Subcutaneous abdominal adipose tissue (tissue), 5 donors: ENCODE measurements at regions not wholly inside any gene's neighbourhood (a gene's known extent, or its start where the extent isn't known, plus 50 kb on each side); places are given as distances from the start of the nearest gene placed in this dataset.
"Not testable (repeated sequence)": the region's sequence is repeated elsewhere in the genome, so short reads cannot be mapped to it uniquely, and the experiment has no call there.

Experiments
- H3K27ac ChIP-seq: one replicate; pipeline ENCODE4 v1.7.0; 2013; ENCODE audit warnings: low read depth, mild to moderate bottlenecking, inconsistent platforms, low read length, moderate library complexity
- H3K27me3 ChIP-seq, 5 donors: one replicate each; pipeline ENCODE4 v1.7.0; 2013; ENCODE audit warnings: low read length in 5 of 5, inconsistent platforms in 1 of 5; ENCODE audit not compliant: control insufficient read depth in 5 of 5, insufficient read depth in 4 of 5
- H3K36me3 ChIP-seq, 5 donors: one replicate each; pipeline ENCODE4 v1.7.0; 2013; ENCODE audit warnings: low read length in 5 of 5; ENCODE audit not compliant: control insufficient read depth in 5 of 5, insufficient read depth in 5 of 5
- H3K4me1 ChIP-seq, 5 donors: one replicate each; pipeline ENCODE4 v1.7.0; 2013; ENCODE audit warnings: low read length in 5 of 5, mild to moderate bottlenecking in 3 of 5, moderate library complexity in 1 of 5; ENCODE audit not compliant: control insufficient read depth in 5 of 5, insufficient read depth in 5 of 5
- H3K4me3 ChIP-seq, 5 donors: one replicate each; pipeline ENCODE4 v1.7.0; 2013; ENCODE audit warnings: low read length in 5 of 5, low read depth in 1 of 5
- H3K9ac ChIP-seq, 5 donors: one replicate each; pipeline ENCODE4 v1.7.0; 2013; ENCODE audit warnings: low read length in 5 of 5, mild to moderate bottlenecking in 4 of 5, moderate library complexity in 3 of 5
- H3K9me3 ChIP-seq, 5 donors: one replicate each; pipeline ENCODE4 v1.7.0; 2013; ENCODE audit warnings: low read length in 5 of 5; ENCODE audit not compliant: control insufficient read depth in 5 of 5
- donor health status: healthy.
- donor health status: healthy.
- donor health status: healthy.
- donor health status: healthy.
- donor health status: healthy.

GRCh38 chr10:124241510-124241909 lies 148.1 kb upstream of the CHST15 start:
- not testable (repeated sequence) for H3K9ac ChIP-seq, H3K9me3 ChIP-seq, H3K4me3 ChIP-seq, H3K27me3 ChIP-seq, H3K27ac ChIP-seq, H3K36me3 ChIP-seq
- peaks cover 0 to 28% (median 0%) of the 10 kb centered on the region in 5 donors for H3K4me1 ChIP-seq

DNA sequence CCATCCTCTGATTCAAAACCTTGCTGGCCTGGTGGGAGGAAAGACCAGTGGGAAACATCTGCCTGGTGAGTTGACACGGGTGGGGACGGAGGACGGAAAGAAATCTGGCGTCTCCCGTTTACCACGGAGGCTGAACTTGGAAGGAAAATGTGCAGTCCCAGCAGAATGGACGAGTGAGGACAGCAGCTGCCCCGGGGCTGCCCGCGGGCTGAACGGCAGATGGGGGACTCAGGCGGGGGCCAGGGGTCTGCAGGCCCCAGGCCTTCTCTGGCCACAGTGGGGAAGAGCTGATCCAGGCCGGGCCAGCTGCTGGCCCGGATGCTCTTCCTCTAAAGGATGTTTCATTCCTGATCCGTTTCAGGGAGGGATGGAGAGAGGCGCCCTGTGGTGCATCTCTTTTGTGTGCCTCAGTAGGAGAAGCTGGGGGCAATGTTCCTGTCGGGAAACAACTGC lies 147.5 kb upstream of the CHST15 start:
- H3K4me3 ChIP-seq, result no peak overlapping the region
- H3K9me3 ChIP-seq, result peaks cover 0 to 4% (median 0%) of the 10 kb centered on the region in 5 donors
- no peaks in the 10 kb centered on the region for H3K36me3 ChIP-seq
- no peak overlapping the region for H3K9ac ChIP-seq
- peaks cover 0 to 26% (median 0%) of the 10 kb centered on the region in 5 donors for H3K4me1 ChIP-seq
- peaks cover 0 to 7% (median 3%) of the 10 kb centered on the region in 5 donors for H3K27me3 ChIP-seq
- H3K27ac ChIP-seq, result no peak overlapping the region

DNA sequence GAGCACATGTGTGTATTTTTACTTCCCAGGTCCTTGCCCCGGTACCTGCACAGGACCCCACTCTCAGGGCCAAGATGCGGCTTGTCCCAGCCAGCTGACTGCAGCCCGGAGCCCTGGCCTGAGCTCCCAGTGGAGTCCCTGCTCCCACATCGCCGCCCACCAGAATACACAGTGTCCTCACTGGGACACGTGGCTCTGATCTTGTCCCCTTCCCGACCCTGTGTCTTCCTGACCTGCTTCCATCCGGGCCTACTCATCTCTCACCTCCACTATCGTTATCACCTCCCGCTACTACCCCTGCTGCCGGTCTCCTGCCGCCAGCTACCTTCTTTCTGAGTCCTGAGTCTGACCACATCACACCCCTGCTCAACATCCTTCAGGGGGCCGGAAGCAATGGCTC lies 146.3 kb upstream of the CHST15 start:
- peaks cover 0 to 5% (median 3%) of the 10 kb centered on the region in 5 donors for H3K27me3 ChIP-seq
- no peaks in the 10 kb centered on the region for H3K36me3 ChIP-seq
- no peak overlapping the region for H3K4me3 ChIP-seq
- no peak overlapping the region for H3K9ac ChIP-seq
- H3K9me3 ChIP-seq, result peaks cover 0 to 4% (median 0%) of the 10 kb centered on the region in 5 donors
- H3K27ac ChIP-seq, result no peak overlapping the region
- H3K4me1 ChIP-seq, result peaks cover 0 to 16% (median 0%) of the 10 kb centered on the region in 5 donors

GRCh38 chr10:124239134-124239533 lies 145.7 kb upstream of the CHST15 start:
- Histone ChIP-seq H3K4me3 (no peak overlapping the region), H3K4me1 (peaks cover 0 to 15% (median 0%) of the 10 kb centered on the region in 5 donors), H3K9me3 (peaks cover 0 to 4% (median 0%) of the 10 kb centered on the region in 5 donors)

DNA sequence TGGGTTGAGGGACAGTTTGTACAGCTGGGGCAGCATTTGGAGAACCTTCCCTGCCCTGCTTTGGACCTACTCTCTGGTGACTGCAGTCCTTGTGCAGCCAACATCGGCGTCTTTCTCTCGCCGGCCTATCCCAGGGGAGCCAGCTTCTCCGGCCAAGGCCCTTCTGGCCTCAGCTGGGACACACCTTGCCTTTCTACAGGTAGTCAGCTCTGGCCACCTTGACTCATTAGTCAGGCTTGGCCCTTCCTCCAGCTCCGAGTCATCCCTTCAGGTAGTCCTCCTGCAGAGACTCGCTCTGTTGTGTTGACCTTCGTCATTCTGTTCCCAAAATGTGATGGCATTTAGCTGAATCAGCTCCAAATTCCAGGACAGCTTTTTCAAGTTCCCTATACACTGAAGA lies 145.0 kb upstream of the CHST15 start:
- Histone ChIP-seq H3K27me3 (peaks cover 0 to 6% (median 2%) of the 10 kb centered on the region in 5 donors), H3K4me1 (peaks cover 0 to 21% (median 0%) of the 10 kb centered on the region in 5 donors)

More at GRCh38 chr10:124239134-124239533, 145.7 kb upstream of the CHST15 start:
- Histone ChIP-seq H3K36me3 (no peaks in the 10 kb centered on the region), H3K27ac (no peak overlapping the region), H3K9ac (no peak overlapping the region), H3K27me3 (peaks cover 0 to 5% (median 4%) of the 10 kb centered on the region in 5 donors)

DNA sequence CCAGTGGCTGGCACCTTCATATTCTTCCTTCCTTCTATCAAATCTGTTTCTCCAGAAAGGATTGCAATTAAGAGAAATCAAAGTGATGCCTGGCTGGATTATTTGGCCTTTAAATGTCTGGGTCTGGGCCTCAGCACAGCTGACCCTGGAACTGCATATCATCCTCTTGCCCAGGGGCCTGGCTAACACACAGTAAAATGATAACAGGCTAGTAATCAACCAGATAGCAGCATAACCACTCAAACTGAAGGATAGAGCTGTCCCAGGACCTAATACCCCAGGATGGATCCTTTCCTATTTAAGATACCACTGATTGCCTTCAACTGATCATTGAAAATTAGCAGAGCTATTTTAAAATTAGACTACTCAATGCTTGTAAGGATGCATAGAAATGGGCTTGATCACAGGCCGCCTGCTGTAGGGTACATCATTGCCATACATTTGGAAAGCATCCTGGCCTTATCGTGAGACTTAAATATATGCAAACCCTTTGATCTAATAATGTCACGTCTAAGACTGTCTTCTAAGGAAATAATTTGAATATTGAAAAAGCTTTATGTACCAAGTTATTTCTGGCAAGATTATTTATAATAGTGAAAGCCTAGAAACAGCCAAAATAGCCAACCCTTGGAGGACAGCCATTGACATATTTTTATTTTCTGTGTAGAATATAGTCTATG lies 144.0 kb upstream of the CHST15 start:
- peaks cover 0 to 31% (median 5%) of the 10 kb centered on the region in 5 donors for H3K4me1 ChIP-seq
- peaks cover 0 to 5% (median 2%) of the 10 kb centered on the region in 5 donors for H3K27me3 ChIP-seq
- peaks cover 0 to 4% (median 0%) of the 10 kb centered on the region in 5 donors for H3K9me3 ChIP-seq
- no peak overlapping the region for H3K27ac ChIP-seq
- H3K4me3 ChIP-seq, result no peak overlapping the region
- H3K36me3 ChIP-seq, result no peaks in the 10 kb centered on the region
- no peak overlapping the region for H3K9ac ChIP-seq

More for the DNA sequence above, 145.0 kb upstream of the CHST15 start:
- Histone ChIP-seq H3K9me3 (peaks cover 0 to 4% (median 0%) of the 10 kb centered on the region in 5 donors), H3K27ac (no peak overlapping the region), H3K9ac (no peak overlapping the region), H3K4me3 (no peak overlapping the region), H3K36me3 (no peaks in the 10 kb centered on the region)

GRCh38 chr10:124236816-124237215 lies 143.4 kb upstream of the CHST15 start:
- no peaks in the 10 kb centered on the region for H3K36me3 ChIP-seq
- no peak overlapping the region for H3K9ac ChIP-seq

DNA sequence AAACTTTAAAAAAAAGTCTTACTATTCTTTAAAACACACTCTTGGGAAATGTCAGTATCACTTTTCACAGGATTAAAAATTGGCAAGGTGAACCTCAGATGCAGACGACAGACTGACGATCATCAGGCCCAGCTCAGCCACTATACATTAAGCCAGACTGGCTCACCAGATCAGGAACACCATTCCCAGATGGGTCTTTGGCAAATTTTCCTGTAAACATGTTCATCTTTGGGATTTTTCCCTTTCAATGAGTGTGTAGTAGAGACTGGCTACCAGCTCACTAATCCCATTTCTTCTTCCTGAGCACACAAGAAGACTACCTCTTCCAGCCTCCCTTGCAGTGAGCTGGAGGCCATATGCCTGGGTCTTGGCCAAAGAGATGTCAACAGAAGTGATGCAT lies 142.7 kb upstream of the CHST15 start:
- Histone ChIP-seq H3K36me3 (no peaks in the 10 kb centered on the region), H3K27me3 (peaks cover 0 to 5% (median 2%) of the 10 kb centered on the region in 5 donors), H3K27ac (no peak overlapping the region), H3K4me3 (no peak overlapping the region), H3K9me3 (peaks cover 0 to 4% (median 0%) of the 10 kb centered on the region in 5 donors), H3K9ac (no peak overlapping the region), H3K4me1 (peaks cover 0 to 33% (median 5%) of the 10 kb centered on the region in 5 donors)

More at GRCh38 chr10:124236816-124237215, 143.4 kb upstream of the CHST15 start:
- Histone ChIP-seq H3K4me3 (no peak overlapping the region), H3K9me3 (peaks cover 0 to 4% (median 0%) of the 10 kb centered on the region in 5 donors), H3K4me1 (peaks cover 0 to 34% (median 5%) of the 10 kb centered on the region in 5 donors), H3K27me3 (peaks cover 0 to 5% (median 2%) of the 10 kb centered on the region in 5 donors), H3K27ac (no peak overlapping the region)

GRCh38 chr10:124235232-124235631 lies 141.8 kb upstream of the CHST15 start:
- Histone ChIP-seq H3K27ac (no peak overlapping the region), H3K36me3 (no peaks in the 10 kb centered on the region), H3K9ac (no peak overlapping the region), H3K4me3 (no peak overlapping the region), H3K27me3 (peaks cover 0 to 5% (median 0%) of the 10 kb centered on the region in 5 donors), H3K4me1 (peaks cover 0 to 24% (median 5%) of the 10 kb centered on the region in 5 donors), H3K9me3 (peaks cover 0 to 4% (median 0%) of the 10 kb centered on the region in 5 donors)

- peaks cover 0 to 5% (median 0%) of the 10 kb centered on the region in 5 donors for H3K27me3 ChIP-seq
- peaks cover 0 to 4% (median 0%) of the 10 kb centered on the region in 5 donors for H3K9me3 ChIP-seq
- no peak overlapping the region for H3K9ac ChIP-seq
- H3K36me3 ChIP-seq, result no peaks in the 10 kb centered on the region
- H3K4me3 ChIP-seq, result no peak overlapping the region
- peaks cover 0 to 19% (median 12%) of the 10 kb centered on the region in 5 donors for H3K4me1 ChIP-seq
- no peak overlapping the region for H3K27ac ChIP-seq
Observed at GRCh38 chr10:124233546-124234138, 140.2 kb upstream of the CHST15 start.
